ENCODE measurements at regions not wholly inside any gene's neighbourhood (a gene's known extent, or its start where the extent isn't known, plus 50 kb on each side); places are given as distances from the start of the nearest gene placed in this dataset.

GRCh38 chr1:84089867-84090266 is 54.2 kb upstream of the PRKACB start:
- TF ChIP-seq CTCF (IDR thresholded peaks at IDR 0.05; ENCODE audit: low read depth, low read length) (no peak), EZH2phosphoT487 (IDR thresholded peaks at IDR 0.05; ENCODE audit: low read depth) (no peak)

Data from OCI-LY3 (cell line).